ENCODE measurements at regions not wholly inside any gene's neighbourhood (a gene's known extent, or its start where the extent isn't known, plus 50 kb on each side); places are given as distances from the start of the nearest gene placed in this dataset.

DNA sequence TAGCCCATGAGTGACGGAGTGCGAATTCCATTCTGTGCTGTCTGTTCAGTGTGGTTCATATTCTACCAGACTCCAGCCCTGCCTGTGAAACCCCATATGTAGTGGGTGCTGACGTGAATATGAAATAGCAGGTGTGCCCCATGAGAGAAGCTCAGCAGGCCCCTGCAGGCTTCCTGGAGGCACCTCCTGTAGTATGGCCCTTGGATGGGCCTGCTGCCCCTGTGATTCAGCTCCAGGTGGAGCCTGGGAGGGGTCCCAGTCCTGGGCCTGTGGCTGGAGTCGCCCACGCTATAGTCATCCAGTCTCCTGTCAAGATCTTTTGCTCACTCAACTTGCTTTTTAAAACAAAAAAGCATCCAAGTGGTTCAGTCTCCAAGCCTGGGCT lies 125.5 kb downstream of the GLI2 start:
- no peak for TF ChIP-seq CTCF (IDR thresholded peaks at IDR 0.05)
- no peak for TF ChIP-seq POLR2A (IDR thresholded peaks at IDR 0.05)
